Left lung (tissue), 4 donors: ENCODE measurements at regions not wholly inside any gene's neighbourhood (a gene's known extent, or its start where the extent isn't known, plus 50 kb on each side); places are given as distances from the start of the nearest gene placed in this dataset.

Source experiments
- ATAC-seq: fragments of 200-7000 bp; cut with Tn5 transposase; one replicate; pipeline ENCODE4 v1.9.1; 2020; ENCODE audit warnings: moderate library complexity
- DNase-seq, 4 donors: peaks; one replicate each; pipeline ENCODE4 v3.0.0-alpha.2; 2013 to 2020
- H3K27ac ChIP-seq, 2 donors: fragments of 200-600 bp; sonication (generic) in 1 of 2; one replicate each; pipeline versions ENCODE4 v1.5.0 to v1.8.0; 2020 to 2021
- H3K27me3 ChIP-seq, 2 donors: fragments of 200-600 bp; sonication (generic) in 1 of 2; one replicate each; pipeline versions ENCODE4 v1.5.0 to v1.8.0; 2020 to 2021
- H3K36me3 ChIP-seq, 2 donors: fragments of 200-600 bp; sonication (generic) in 1 of 2; one replicate each; pipeline versions ENCODE4 v1.5.0 to v1.8.0; 2020 to 2021
- H3K4me1 ChIP-seq, 2 donors: fragments of 200-600 bp; one replicate each; pipeline ENCODE4 v1.8.0; 2021
- H3K4me3 ChIP-seq, 2 donors: fragments of 200-600 bp; sonication (generic) in 1 of 2; one replicate each; pipeline versions ENCODE4 v1.5.0 to v1.8.0; 2020 to 2021; ENCODE audit warnings: mild to moderate bottlenecking in 1 of 2
- H3K9me3 ChIP-seq, 2 donors: fragments of 200-600 bp; sonication (generic) in 1 of 2; one replicate each; pipeline versions ENCODE4 v1.5.0 to v1.8.0; 2020 to 2021
- intact Hi-C, 2 donors: fragments of 100-400 bp; cut with DNase I; formaldehyde crosslinking; loops; one replicate each; pipeline versions ENCODE4 v1.11.2 to v1.14.2; 2022
- TF ChIP-seq, protein P1 (sequence below), 2 donors: fragments of 200-600 bp; sonication (generic) in 1 of 2; IDR thresholded peaks; one replicate each; pipeline versions ENCODE4 v1.5.0 to v1.8.0; 2021; ENCODE audit warnings: antibody characterized with exemption in 2 of 2
- donor health status: DM: no; HTN: yes; CAD: no.
- donor health status: DM: no; HTN: no; CAD: no.

DNA sequence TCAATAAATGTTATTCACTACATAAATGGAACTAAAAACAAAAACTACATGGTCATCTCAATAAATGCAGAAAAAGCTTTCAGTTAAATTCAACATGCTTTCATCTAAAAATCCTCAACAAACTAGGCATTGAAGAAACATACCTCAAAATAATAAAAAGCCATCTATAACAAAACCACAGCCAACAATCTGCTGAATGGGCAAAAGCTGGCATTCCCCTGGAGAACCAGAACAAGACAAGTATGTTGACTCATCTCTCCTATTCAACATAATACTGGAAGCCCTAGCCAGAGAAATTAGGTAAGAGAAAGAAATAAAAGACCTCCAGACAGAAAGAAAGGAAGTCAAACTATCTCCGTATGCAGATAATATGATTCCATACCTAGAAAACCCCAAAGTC, 759.9 kb downstream of the EPHA3 start:
- no peak for DNase-seq
- Histone ChIP-seq H3K27me3 (no peaks in the 10 kb centered on the region), H3K9me3 (peaks cover 0 to 6% of the 10 kb centered on the region in 2 donors), H3K4me1 (no peaks in the 10 kb centered on the region), H3K27ac (no peak overlapping the region), H3K4me3 (no peak overlapping the region), H3K36me3 (no peaks in the 10 kb centered on the region)
- TF ChIP-seq, protein P1, sequence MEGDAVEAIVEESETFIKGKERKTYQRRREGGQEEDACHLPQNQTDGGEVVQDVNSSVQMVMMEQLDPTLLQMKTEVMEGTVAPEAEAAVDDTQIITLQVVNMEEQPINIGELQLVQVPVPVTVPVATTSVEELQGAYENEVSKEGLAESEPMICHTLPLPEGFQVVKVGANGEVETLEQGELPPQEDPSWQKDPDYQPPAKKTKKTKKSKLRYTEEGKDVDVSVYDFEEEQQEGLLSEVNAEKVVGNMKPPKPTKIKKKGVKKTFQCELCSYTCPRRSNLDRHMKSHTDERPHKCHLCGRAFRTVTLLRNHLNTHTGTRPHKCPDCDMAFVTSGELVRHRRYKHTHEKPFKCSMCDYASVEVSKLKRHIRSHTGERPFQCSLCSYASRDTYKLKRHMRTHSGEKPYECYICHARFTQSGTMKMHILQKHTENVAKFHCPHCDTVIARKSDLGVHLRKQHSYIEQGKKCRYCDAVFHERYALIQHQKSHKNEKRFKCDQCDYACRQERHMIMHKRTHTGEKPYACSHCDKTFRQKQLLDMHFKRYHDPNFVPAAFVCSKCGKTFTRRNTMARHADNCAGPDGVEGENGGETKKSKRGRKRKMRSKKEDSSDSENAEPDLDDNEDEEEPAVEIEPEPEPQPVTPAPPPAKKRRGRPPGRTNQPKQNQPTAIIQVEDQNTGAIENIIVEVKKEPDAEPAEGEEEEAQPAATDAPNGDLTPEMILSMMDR (IDR thresholded peaks at IDR 0.05): no peak
- intact Hi-C loops: no loop called here
- no peak for ATAC-seq

DNA sequence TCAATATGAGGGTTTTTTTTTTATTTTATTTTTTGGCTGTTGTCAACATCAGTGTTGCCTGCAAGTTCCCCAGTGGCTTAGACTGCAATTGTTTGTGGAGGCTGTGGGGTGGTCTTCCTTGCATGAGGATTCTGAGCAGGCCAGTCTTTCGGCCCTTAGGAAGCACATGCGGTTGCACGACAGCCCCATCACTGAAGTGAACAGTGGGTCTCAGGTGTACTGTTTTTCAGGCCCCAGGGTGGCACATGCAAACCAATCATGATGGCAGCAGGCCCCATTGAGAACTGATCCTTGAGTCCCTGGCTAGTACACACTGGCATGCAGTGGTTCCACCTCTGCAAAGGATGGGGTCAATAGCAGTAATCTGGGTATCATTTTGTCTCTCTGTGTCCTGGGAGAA, 768.7 kb downstream of the EPHA3 start:
- Histone ChIP-seq H3K27me3 (no peaks in the 10 kb centered on the region), H3K4me1 (no peaks in the 10 kb centered on the region), H3K4me3 (no peak overlapping the region), H3K9me3 (peaks cover 0 to 15% of the 10 kb centered on the region in 2 donors), H3K27ac (no peak overlapping the region), H3K36me3 (no peaks in the 10 kb centered on the region)
- DNase-seq: no peak
- intact Hi-C loops: no loop called here
- TF ChIP-seq, protein P1 (IDR thresholded peaks at IDR 0.05): no peak
- ATAC-seq: no peak

DNA sequence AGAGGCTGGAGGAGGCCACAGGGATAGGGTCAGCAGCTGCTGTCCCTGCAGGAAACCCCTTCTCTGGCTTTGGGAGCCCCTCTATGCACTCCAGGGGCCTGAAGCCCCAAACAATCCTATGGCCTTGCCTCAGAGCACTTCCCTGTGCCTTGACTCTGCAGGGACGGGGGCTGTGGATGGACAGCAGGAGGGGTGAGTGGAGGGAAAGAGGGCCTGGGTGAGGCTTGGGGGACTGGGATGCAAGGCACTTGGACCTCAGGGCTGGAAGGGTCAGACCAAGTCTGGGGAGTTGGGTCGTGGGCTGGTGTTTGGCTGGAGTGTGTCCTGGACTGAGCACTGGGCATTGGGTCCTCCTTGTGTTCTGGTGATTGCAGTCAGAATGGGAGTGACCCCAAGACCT, 769.8 kb downstream of the EPHA3 start:
- Histone ChIP-seq H3K27ac (no peak overlapping the region), H3K36me3 (no peaks in the 10 kb centered on the region), H3K9me3 (peaks cover 0 to 20% of the 10 kb centered on the region in 2 donors), H3K4me1 (no peaks in the 10 kb centered on the region), H3K27me3 (no peaks in the 10 kb centered on the region), H3K4me3 (no peak overlapping the region)
- intact Hi-C loops: no loop called here
- ATAC-seq (no peak), DNase-seq (no peak)
- TF ChIP-seq, protein P1 (IDR thresholded peaks at IDR 0.05): no peak

DNA sequence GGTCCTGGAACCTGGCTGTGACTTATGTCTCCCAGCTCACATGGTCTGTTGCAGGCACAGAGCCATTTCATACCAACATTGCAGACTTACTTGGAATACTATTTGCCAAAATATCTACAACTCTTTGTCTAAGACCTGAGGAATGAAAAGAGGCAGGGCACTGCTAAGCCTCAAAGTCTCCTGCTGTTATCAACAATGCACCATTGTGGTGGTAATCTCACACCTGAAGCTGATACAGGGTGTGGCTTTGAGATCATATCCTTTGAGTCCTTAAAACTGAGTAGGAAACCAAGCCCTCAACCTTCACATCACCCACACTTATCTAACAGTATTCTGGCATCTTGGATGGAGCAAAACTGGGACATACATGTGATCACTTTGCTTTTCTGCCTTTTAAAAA, 782.0 kb downstream of the EPHA3 start:
- no peak overlapping the region for H3K4me3 ChIP-seq
- no peak overlapping the region for H3K27ac ChIP-seq
- no peaks in the 10 kb centered on the region for H3K27me3 ChIP-seq
- ATAC-seq: no peak
- intact Hi-C loops: no loop called here
- no peaks in the 10 kb centered on the region for H3K4me1 ChIP-seq
- TF ChIP-seq, protein P1 (IDR thresholded peaks at IDR 0.05): no peak
- peaks cover 0 to 24% of the 10 kb centered on the region in 2 donors for H3K9me3 ChIP-seq
- DNase-seq: no peak
- H3K36me3 ChIP-seq: no peaks in the 10 kb centered on the region

DNA sequence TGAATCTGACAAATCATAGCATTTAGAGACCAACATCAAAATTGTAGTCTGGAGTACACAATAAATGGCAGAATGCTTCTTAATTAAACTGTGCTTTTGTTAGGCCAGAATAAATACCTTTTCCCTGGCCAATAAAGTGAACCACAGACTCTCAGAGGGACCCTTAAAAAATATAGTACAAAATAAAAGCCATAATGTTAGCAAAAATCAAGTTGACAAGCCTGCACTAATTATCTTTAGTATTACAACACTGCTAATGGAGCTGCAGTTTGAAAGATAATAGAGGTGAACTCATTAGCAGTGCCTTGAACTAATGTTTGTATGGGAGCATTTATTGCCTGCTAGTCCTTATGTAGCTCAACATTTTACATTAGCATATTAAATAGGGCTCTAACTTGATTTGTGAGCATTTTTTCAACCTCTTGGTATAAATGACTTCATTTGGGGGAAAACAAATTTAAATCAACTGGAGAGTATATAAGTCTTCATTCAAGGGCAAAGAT, 801.3 kb downstream of the EPHA3 start:
- intact Hi-C loops: no loop called here
- H3K27me3 ChIP-seq: no peaks in the 10 kb centered on the region
- no peak overlapping the region for H3K4me3 ChIP-seq
- no peaks in the 10 kb centered on the region for H3K36me3 ChIP-seq
- ATAC-seq (no peak), DNase-seq (no peak)
- no peak overlapping the region for H3K27ac ChIP-seq
- TF ChIP-seq, protein P1 (IDR thresholded peaks at IDR 0.05): no peak
- peaks cover 0 to 10% of the 10 kb centered on the region in 2 donors for H3K9me3 ChIP-seq
- no peaks in the 10 kb centered on the region for H3K4me1 ChIP-seq
